ENCODE measurements at regions not wholly inside any gene's neighbourhood (a gene's known extent, or its start where the extent isn't known, plus 50 kb on each side); places are given as distances from the start of the nearest gene placed in this dataset.

GRCh38 chr14:38973083-38973700, 129.8 kb downstream of the SEC23A start:
- H3K36me3 ChIP-seq (ENCODE audit: insufficient read depth, low read length): no peaks in the 10 kb centered on the region
- H3K4me3 ChIP-seq (ENCODE audit: low read depth, low read length, poor library complexity, severe bottlenecking): no peak overlapping the region
- BruUV-seq (replicated peaks): no TSS peak
- H4K20me1 ChIP-seq (ENCODE audit: insufficient read depth, low read length): no peaks in the 10 kb centered on the region
- intact Hi-C loops (cut with micrococcal nuclease; ENCODE audit: unreplicated experiment): no loop called here
- no peak overlapping the region for H3K4me2 ChIP-seq (ENCODE audit: low read length)
- TF ChIP-seq EZH2phosphoT487 (IDR thresholded peaks at IDR 0.05; ENCODE audit: borderline replicate concordance, low read depth, low read length): no peak
- TF ChIP-seq CTCF (conservative IDR thresholded peaks at IDR 0.05; ENCODE audit: low read length): no peak
- H3K79me2 ChIP-seq (ENCODE audit: insufficient read depth, low read depth, low read length): no peaks in the 10 kb centered on the region
- no peak overlapping the region for H3K27ac ChIP-seq (ENCODE audit: low read depth, low read length, poor library complexity, severe bottlenecking)
- H2AFZ ChIP-seq (ENCODE audit: low read length): no peak overlapping the region
- no peaks in the 10 kb centered on the region for H3K9me2 ChIP-seq (ENCODE audit: insufficient read depth, low read length)
- CTCF ChIA-PET (ENCODE audit: unreplicated experiment): no interaction called here
- H3K4me1 ChIP-seq (ENCODE audit: insufficient read depth, low read length, poor library complexity, severe bottlenecking): no peaks in the 10 kb centered on the region
- DNase-seq (ENCODE audit: low spot score): no peak
- POLR2A ChIA-PET: interaction anchor here (0.7 kb wide), 1 partner anchor 28 kb away, joined by 3 read pairs; no protein-coding TSS in a partner anchor
- H3K9me3 ChIP-seq (ENCODE audit: low read length): no peaks in the 10 kb centered on the region

- no TSS peak for BruUV-seq (replicated peaks)
- no peak for TF ChIP-seq EZH2phosphoT487 (IDR thresholded peaks at IDR 0.05; ENCODE audit: borderline replicate concordance, low read depth, low read length)
- TF ChIP-seq CTCF (conservative IDR thresholded peaks at IDR 0.05; ENCODE audit: low read length): no peak
- Histone ChIP-seq H3K4me3 (ENCODE audit: low read depth, low read length, poor library complexity, severe bottlenecking) (no peak overlapping the region), H3K36me3 (ENCODE audit: insufficient read depth, low read length) (no peaks in the 10 kb centered on the region), H3K27ac (ENCODE audit: low read depth, low read length, poor library complexity, severe bottlenecking) (no peak overlapping the region), H2AFZ (ENCODE audit: low read length) (no peak overlapping the region), H3K79me2 (ENCODE audit: insufficient read depth, low read depth, low read length) (no peaks in the 10 kb centered on the region), H3K4me2 (ENCODE audit: low read length) (no peak overlapping the region), H3K9me2 (ENCODE audit: insufficient read depth, low read length) (no peaks in the 10 kb centered on the region), H4K20me1 (ENCODE audit: insufficient read depth, low read length) (no peaks in the 10 kb centered on the region), H3K9me3 (ENCODE audit: low read length) (no peaks in the 10 kb centered on the region), H3K4me1 (ENCODE audit: insufficient read depth, low read length, poor library complexity, severe bottlenecking) (no peaks in the 10 kb centered on the region)
- intact Hi-C loops (cut with micrococcal nuclease; ENCODE audit: unreplicated experiment): no loop called here
- ChIA-PET POLR2A (no interaction called here), CTCF (ENCODE audit: unreplicated experiment) (no interaction called here)
- no peak for DNase-seq (ENCODE audit: low spot score)
Measured at GRCh38 chr14:38972511-38972910, 130.5 kb downstream of the SEC23A start.

GRCh38 chr14:38971258-38971921, 131.6 kb downstream of the SEC23A start:
- Histone ChIP-seq H3K4me3 (ENCODE audit: low read depth, low read length, poor library complexity, severe bottlenecking) (no peak overlapping the region), H2AFZ (ENCODE audit: low read length) (no peak overlapping the region), H4K20me1 (ENCODE audit: insufficient read depth, low read length) (no peaks in the 10 kb centered on the region), H3K4me1 (ENCODE audit: insufficient read depth, low read length, poor library complexity, severe bottlenecking) (no peaks in the 10 kb centered on the region), H3K36me3 (ENCODE audit: insufficient read depth, low read length) (no peaks in the 10 kb centered on the region), H3K4me2 (ENCODE audit: low read length) (no peak overlapping the region), H3K9me3 (ENCODE audit: low read length) (no peaks in the 10 kb centered on the region), H3K9me2 (ENCODE audit: insufficient read depth, low read length) (no peaks in the 10 kb centered on the region), H3K79me2 (ENCODE audit: insufficient read depth, low read depth, low read length) (no peaks in the 10 kb centered on the region), H3K27ac (ENCODE audit: low read depth, low read length, poor library complexity, severe bottlenecking) (no peak overlapping the region)
- ChIA-PET POLR2A (no interaction called here), CTCF (ENCODE audit: unreplicated experiment) (no interaction called here)
- DNase-seq (ENCODE audit: low spot score): no peak
- BruUV-seq (replicated peaks): no TSS peak
- intact Hi-C loops (cut with micrococcal nuclease; ENCODE audit: unreplicated experiment): no loop called here
- TF ChIP-seq EZH2phosphoT487 (IDR thresholded peaks at IDR 0.05; ENCODE audit: borderline replicate concordance, low read depth, low read length): no peak
- no peak for TF ChIP-seq CTCF (conservative IDR thresholded peaks at IDR 0.05; ENCODE audit: low read length)

All from OCI-LY7 (cell line).